ENCODE measurements at regions not wholly inside any gene's neighbourhood (a gene's known extent, or its start where the extent isn't known, plus 50 kb on each side); places are given as distances from the start of the nearest gene placed in this dataset.

- TF ChIP-seq GABPA (IDR thresholded peaks at IDR 0.05 in 1 of 2, conservative IDR thresholded peaks at IDR 0.05 in 1 of 2) (no peak), CTCF (IDR thresholded peaks at IDR 0.05; ENCODE audit: low read depth, low read length, missing input control) (no peak), REST (IDR thresholded peaks at IDR 0.05) (no peak), JUND (IDR thresholded peaks at IDR 0.05) (no peak), RAD21 (IDR thresholded peaks at IDR 0.05) (no peak)
Observed at GRCh38 chr12:108043750-108044533, 85.1 kb upstream of the WSCD2 start.
